ENCODE measurements at regions not wholly inside any gene's neighbourhood (a gene's known extent, or its start where the extent isn't known, plus 50 kb on each side); places are given as distances from the start of the nearest gene placed in this dataset.

GRCh38 chr1:230591678-230592077 is 50.6 kb upstream of the COG2 start:
- no peak for TF ChIP-seq CTCF (conservative IDR thresholded peaks at IDR 0.05; ENCODE audit: low read depth, low read length)
- no peak overlapping the region for H3K4me3 ChIP-seq (ENCODE audit: low read depth, low read length)
- no peak for DNase-seq (ENCODE audit: low read depth)

DNA sequence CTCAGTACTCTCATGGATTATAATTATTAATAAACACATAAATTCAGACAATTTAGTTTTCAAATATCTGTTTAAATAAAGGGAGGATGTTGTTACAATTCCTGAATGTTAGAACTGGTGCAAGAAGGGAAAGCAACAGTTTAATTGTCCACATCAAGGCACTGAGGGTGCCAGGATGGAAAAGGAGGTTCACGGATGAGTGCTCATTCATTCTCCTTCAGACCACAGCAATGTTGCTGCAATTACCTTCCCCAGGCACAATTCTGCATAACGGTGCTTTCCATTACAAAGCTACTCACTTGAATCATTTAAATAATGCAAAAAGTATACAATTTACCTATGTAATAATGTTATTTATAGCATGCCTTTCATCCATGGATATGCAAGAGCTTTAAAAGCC is 52.3 kb upstream of the COG2 start:
- H3K4me3 ChIP-seq (ENCODE audit: low read depth, low read length): no peak overlapping the region
- DNase-seq (ENCODE audit: low read depth): no peak
- no peak for TF ChIP-seq CTCF (conservative IDR thresholded peaks at IDR 0.05; ENCODE audit: low read depth, low read length)

DNA sequence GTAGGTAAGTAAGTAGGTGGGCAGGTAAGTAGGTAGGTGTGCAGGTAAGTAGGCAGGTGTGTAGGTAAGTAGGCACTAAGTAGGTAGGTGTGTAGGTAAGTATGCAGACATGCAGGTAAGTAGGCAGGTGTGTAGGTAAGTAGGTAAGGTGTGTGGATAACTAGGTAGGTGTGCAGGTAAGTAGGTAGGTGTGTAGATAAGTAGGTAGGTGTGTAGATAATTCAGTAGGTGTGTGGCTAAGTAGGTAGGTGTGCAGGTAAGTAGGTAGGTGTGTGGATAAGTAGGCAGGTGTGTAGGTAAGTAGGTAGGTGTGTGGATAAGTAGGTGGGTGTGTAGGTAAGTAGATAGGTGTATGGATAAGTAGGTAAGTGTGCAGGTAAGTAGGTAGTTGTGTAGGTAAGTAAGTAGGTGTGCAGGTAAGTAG is 53.9 kb upstream of the COG2 start:
- no peak overlapping the region for H3K4me3 ChIP-seq (ENCODE audit: low read depth, low read length)
- no peak for DNase-seq (ENCODE audit: low read depth)
- TF ChIP-seq CTCF (conservative IDR thresholded peaks at IDR 0.05; ENCODE audit: low read depth, low read length): no peak

- H3K4me3 ChIP-seq (ENCODE audit: low read depth, low read length): no peak overlapping the region
- no peak for DNase-seq (ENCODE audit: low read depth)
- no peak for TF ChIP-seq CTCF (conservative IDR thresholded peaks at IDR 0.05; ENCODE audit: low read depth, low read length)
Observed at GRCh38 chr1:230587061-230587460, 55.2 kb upstream of the COG2 start.

- TF ChIP-seq CTCF (conservative IDR thresholded peaks at IDR 0.05; ENCODE audit: low read depth, low read length): no peak
- DNase-seq (ENCODE audit: low read depth): no peak
- no peak overlapping the region for H3K4me3 ChIP-seq (ENCODE audit: low read depth, low read length)
Observed at GRCh38 chr1:230584660-230585059, 57.6 kb upstream of the COG2 start.

- peak; percentile 13 for DNase-seq (ENCODE audit: low read depth)
- TF ChIP-seq CTCF (conservative IDR thresholded peaks at IDR 0.05; ENCODE audit: low read depth, low read length): peak; percentile 28
- H3K4me3 ChIP-seq (ENCODE audit: low read depth, low read length): no peak overlapping the region
Observed at GRCh38 chr1:230581446-230582079, 60.7 kb upstream of the COG2 start.

DNA sequence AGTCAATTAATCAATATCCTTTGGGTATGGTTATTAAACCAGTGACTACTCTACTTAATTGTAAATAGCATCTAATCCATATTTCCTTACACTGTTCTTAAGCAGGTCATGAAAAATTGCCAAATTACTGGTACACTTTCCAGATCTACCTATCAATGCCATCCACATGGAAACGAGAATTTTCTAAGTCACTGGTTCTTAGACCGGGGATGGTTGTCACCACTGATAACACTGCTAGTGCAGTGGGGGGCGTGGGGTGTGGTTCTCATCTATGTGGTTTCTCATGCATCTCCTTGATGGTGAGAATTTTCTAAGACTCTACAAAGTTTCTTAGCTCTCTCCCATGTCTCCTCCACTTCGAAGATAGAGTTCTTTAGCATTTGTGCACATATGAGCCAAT is 63.7 kb upstream of the COG2 start:
- H3K4me3 ChIP-seq (ENCODE audit: low read depth, low read length): no peak overlapping the region
- DNase-seq (ENCODE audit: low read depth): no peak
- no peak for TF ChIP-seq CTCF (conservative IDR thresholded peaks at IDR 0.05; ENCODE audit: low read depth, low read length)

All from choroid plexus epithelial cell (primary cell).